ENCODE measurements at regions not wholly inside any gene's neighbourhood (a gene's known extent, or its start where the extent isn't known, plus 50 kb on each side); places are given as distances from the start of the nearest gene placed in this dataset.

GRCh38 chr3:89783341-89783927 lies 676.0 kb downstream of the EPHA3 start:
- TF ChIP-seq CTCF (conservative IDR thresholded peaks at IDR 0.05) (no peak), EZH2 (IDR thresholded peaks at IDR 0.05; ENCODE audit: low read depth) (no peak)
